ENCODE measurements at regions not wholly inside any gene's neighbourhood (a gene's known extent, or its start where the extent isn't known, plus 50 kb on each side); places are given as distances from the start of the nearest gene placed in this dataset.

DNA sequence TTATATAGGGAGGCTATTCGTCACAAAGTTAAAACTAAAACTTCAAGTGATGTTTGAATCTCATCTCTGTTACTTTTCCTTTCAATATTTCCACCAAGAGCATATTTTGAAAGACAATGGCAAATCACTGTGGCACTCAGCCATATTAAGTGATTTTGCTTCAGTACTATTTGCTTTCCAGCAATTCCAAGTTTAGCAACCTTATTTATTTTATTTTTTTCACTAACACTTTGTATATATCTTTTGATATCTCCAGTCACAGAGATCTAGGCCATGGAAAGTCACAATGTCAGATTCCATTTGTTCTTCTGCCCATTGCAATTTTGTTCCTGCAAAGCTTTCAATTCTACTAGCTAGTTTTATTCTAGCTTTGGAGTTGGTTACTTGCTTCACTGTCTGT lies 1514.5 kb upstream of the ADGRL3 start:
- Mint-ChIP-seq H3K9me3 (peaks cover 7% of the 10 kb centered on the region), H3K4me1 (no peaks in the 10 kb centered on the region), H3K27ac (no peak overlapping the region), H3K4me3 (no peak overlapping the region), H3K36me3 (no peaks in the 10 kb centered on the region), H3K27me3 (ENCODE audit: low read depth) (no peaks in the 10 kb centered on the region)
- TF ChIP-seq CTCF (IDR thresholded peaks at IDR 0.05; ENCODE audit: unreplicated experiment), result no peak
- DNase-seq (ENCODE audit: low spot score in 2 of 2, unreplicated experiment in 2 of 2), result no peak

DNA sequence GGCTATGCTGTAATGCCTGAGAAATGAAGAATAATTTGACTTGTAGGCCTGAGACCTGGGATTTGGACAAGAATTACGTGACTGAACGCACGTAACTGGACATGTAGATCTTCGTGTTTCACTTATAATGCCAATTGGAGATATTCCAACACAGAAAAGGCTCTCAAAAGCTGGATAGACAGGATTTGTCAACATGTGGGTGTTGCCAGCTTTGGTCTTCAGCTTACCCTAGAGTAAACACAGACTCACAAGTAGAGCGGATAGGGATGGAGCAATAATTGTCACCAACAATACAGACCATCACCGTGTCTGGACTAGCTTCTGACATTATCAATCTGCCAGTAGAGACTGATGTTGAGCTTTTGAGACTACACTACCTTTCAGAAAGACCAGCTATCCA lies 1511.0 kb upstream of the ADGRL3 start:
- H3K27me3 Mint-ChIP-seq (ENCODE audit: low read depth), result no peaks in the 10 kb centered on the region
- H3K27ac Mint-ChIP-seq, result no peak overlapping the region
- TF ChIP-seq CTCF (IDR thresholded peaks at IDR 0.05; ENCODE audit: unreplicated experiment), result no peak
- no peak for DNase-seq (ENCODE audit: low spot score in 2 of 2, unreplicated experiment in 2 of 2)
- no peak overlapping the region for H3K4me3 Mint-ChIP-seq
- H3K4me1 Mint-ChIP-seq, result no peaks in the 10 kb centered on the region
- peaks cover 7% of the 10 kb centered on the region for H3K9me3 Mint-ChIP-seq
- H3K36me3 Mint-ChIP-seq, result no peaks in the 10 kb centered on the region

GRCh38 chr4:59695355-59696053 lies 1504.6 kb upstream of the ADGRL3 start:
- TF ChIP-seq CTCF (IDR thresholded peaks at IDR 0.05; ENCODE audit: unreplicated experiment), result no peak
- Mint-ChIP-seq H3K27me3 (ENCODE audit: low read depth) (no peaks in the 10 kb centered on the region), H3K4me3 (no peak overlapping the region), H3K4me1 (no peaks in the 10 kb centered on the region), H3K27ac (no peak overlapping the region), H3K36me3 (no peaks in the 10 kb centered on the region), H3K9me3 (no peaks in the 10 kb centered on the region)
- DNase-seq (ENCODE audit: low spot score in 2 of 2, unreplicated experiment in 2 of 2), result no peak

- no peak overlapping the region for H3K27ac Mint-ChIP-seq
These were observed 1502.1 kb upstream of the ADGRL3 start for GRCh38 chr4:59698041-59698440.

DNA sequence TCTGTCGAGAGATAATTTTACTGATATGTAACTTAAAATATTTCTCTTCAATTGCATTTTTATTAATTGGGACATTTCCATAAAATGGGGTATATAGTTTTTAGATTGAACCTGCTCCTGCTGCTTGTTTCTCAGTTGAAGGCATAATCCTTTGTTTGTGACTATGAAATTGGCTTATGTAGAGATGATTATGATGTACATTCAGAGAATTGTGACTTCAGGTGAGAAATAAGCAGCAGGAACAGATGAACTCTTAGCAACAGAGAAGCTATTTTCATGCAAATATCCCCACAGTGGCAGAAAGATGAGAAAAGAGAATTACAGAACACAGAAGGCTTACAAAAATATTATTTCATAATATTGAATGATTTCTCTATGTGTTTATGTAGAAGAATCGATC lies 1499.5 kb upstream of the ADGRL3 start:
- no peak overlapping the region for H3K4me3 Mint-ChIP-seq
- H3K27me3 Mint-ChIP-seq (ENCODE audit: low read depth), result no peaks in the 10 kb centered on the region
- H3K9me3 Mint-ChIP-seq, result no peaks in the 10 kb centered on the region
- H3K36me3 Mint-ChIP-seq, result no peaks in the 10 kb centered on the region
- peaks cover 4% of the 10 kb centered on the region for H3K4me1 Mint-ChIP-seq
- no peak for DNase-seq (ENCODE audit: low spot score in 2 of 2, unreplicated experiment in 2 of 2)
- H3K27ac Mint-ChIP-seq, result no peak overlapping the region
- no peak for TF ChIP-seq CTCF (IDR thresholded peaks at IDR 0.05; ENCODE audit: unreplicated experiment)

More at GRCh38 chr4:59698041-59698440, 1502.1 kb upstream of the ADGRL3 start:
- peaks cover 2% of the 10 kb centered on the region for H3K4me1 Mint-ChIP-seq
- TF ChIP-seq CTCF (IDR thresholded peaks at IDR 0.05; ENCODE audit: unreplicated experiment), result no peak
- DNase-seq (ENCODE audit: low spot score in 2 of 2, unreplicated experiment in 2 of 2), result no peak
- no peaks in the 10 kb centered on the region for H3K36me3 Mint-ChIP-seq
- no peaks in the 10 kb centered on the region for H3K9me3 Mint-ChIP-seq
- no peaks in the 10 kb centered on the region for H3K27me3 Mint-ChIP-seq (ENCODE audit: low read depth)
- no peak overlapping the region for H3K4me3 Mint-ChIP-seq

DNA sequence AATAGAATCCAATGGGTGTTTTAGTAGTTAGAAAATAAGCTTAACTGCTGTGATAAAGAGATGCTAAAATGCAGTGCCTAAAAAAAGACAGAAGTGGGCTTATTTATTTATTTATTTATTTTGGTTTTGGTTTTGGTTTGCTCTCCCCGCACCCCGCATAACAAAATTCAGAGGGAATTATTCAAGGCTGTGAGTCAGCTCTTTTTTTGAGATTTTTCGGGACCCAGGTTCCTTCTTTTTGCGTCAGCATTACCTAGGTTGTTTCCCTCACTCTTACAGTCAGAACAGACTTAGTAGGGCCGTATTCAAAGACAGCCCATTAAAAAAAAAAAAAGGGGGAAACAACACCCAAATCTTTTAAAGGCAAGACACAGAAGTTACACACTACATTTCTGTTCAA lies 1495.5 kb upstream of the ADGRL3 start:
- H3K9me3 Mint-ChIP-seq, result no peaks in the 10 kb centered on the region
- no peak overlapping the region for H3K4me3 Mint-ChIP-seq
- H3K27me3 Mint-ChIP-seq (ENCODE audit: low read depth), result no peaks in the 10 kb centered on the region
- no peak overlapping the region for H3K27ac Mint-ChIP-seq
- no peaks in the 10 kb centered on the region for H3K36me3 Mint-ChIP-seq
- no peak for TF ChIP-seq CTCF (IDR thresholded peaks at IDR 0.05; ENCODE audit: unreplicated experiment)
- no peak for DNase-seq (ENCODE audit: low spot score in 2 of 2, unreplicated experiment in 2 of 2)
- H3K4me1 Mint-ChIP-seq, result peaks cover 6% of the 10 kb centered on the region

All from mesothelial cell of epicardium (in vitro differentiated cells).